ENCODE measurements at regions not wholly inside any gene's neighbourhood (a gene's known extent, or its start where the extent isn't known, plus 50 kb on each side); places are given as distances from the start of the nearest gene placed in this dataset.

DNA sequence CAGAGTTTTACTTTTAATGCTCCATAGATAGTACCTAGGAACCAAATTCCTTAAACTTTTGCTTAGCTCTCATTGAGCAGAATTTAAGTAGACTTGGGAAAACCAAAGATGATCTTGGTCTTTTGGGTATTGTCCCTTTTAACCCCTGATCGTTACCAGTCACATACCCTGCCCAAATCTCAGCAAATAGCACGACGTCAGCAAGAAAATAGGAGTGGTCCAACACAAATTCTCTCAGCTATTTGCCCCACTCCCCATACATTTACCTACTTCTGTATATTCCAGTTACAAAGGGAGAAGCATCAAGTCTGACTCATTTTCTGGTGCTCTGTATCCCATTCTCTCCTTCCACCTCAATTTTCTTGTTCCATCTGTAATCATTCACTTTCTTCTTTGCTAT is 387.3 kb downstream of the CCDC85A start:
- TF ChIP-seq, protein P1, sequence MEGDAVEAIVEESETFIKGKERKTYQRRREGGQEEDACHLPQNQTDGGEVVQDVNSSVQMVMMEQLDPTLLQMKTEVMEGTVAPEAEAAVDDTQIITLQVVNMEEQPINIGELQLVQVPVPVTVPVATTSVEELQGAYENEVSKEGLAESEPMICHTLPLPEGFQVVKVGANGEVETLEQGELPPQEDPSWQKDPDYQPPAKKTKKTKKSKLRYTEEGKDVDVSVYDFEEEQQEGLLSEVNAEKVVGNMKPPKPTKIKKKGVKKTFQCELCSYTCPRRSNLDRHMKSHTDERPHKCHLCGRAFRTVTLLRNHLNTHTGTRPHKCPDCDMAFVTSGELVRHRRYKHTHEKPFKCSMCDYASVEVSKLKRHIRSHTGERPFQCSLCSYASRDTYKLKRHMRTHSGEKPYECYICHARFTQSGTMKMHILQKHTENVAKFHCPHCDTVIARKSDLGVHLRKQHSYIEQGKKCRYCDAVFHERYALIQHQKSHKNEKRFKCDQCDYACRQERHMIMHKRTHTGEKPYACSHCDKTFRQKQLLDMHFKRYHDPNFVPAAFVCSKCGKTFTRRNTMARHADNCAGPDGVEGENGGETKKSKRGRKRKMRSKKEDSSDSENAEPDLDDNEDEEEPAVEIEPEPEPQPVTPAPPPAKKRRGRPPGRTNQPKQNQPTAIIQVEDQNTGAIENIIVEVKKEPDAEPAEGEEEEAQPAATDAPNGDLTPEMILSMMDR (IDR thresholded peaks at IDR 0.05), result no peak
- TF ChIP-seq, protein P2, sequence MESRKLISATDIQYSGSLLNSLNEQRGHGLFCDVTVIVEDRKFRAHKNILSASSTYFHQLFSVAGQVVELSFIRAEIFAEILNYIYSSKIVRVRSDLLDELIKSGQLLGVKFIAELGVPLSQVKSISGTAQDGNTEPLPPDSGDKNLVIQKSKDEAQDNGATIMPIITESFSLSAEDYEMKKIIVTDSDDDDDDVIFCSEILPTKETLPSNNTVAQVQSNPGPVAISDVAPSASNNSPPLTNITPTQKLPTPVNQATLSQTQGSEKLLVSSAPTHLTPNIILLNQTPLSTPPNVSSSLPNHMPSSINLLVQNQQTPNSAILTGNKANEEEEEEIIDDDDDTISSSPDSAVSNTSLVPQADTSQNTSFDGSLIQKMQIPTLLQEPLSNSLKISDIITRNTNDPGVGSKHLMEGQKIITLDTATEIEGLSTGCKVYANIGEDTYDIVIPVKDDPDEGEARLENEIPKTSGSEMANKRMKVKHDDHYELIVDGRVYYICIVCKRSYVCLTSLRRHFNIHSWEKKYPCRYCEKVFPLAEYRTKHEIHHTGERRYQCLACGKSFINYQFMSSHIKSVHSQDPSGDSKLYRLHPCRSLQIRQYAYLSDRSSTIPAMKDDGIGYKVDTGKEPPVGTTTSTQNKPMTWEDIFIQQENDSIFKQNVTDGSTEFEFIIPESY (IDR thresholded peaks at IDR 0.05; ENCODE audit: borderline replicate concordance, low read depth), result no peak
- TF ChIP-seq, protein P3, sequence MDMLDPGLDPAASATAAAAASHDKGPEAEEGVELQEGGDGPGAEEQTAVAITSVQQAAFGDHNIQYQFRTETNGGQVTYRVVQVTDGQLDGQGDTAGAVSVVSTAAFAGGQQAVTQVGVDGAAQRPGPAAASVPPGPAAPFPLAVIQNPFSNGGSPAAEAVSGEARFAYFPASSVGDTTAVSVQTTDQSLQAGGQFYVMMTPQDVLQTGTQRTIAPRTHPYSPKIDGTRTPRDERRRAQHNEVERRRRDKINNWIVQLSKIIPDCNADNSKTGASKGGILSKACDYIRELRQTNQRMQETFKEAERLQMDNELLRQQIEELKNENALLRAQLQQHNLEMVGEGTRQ (IDR thresholded peaks at IDR 0.05; ENCODE audit: borderline replicate concordance, low read depth, low read length), result no peak
- TF ChIP-seq NRF1 (IDR thresholded peaks at IDR 0.05; ENCODE audit: low read depth, low read length) (no peak), TCF12 (IDR thresholded peaks at IDR 0.05) (no peak), EP300 (IDR thresholded peaks at IDR 0.05; ENCODE audit: borderline replicate concordance in 1 of 2, low read depth in 1 of 2, low read length in 1 of 2) (no peak)
- TF ChIP-seq, protein P4, sequence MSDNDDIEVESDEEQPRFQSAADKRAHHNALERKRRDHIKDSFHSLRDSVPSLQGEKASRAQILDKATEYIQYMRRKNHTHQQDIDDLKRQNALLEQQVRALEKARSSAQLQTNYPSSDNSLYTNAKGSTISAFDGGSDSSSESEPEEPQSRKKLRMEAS (IDR thresholded peaks at IDR 0.05; ENCODE audit: low read depth), result no peak
- TF ChIP-seq, protein P5, sequence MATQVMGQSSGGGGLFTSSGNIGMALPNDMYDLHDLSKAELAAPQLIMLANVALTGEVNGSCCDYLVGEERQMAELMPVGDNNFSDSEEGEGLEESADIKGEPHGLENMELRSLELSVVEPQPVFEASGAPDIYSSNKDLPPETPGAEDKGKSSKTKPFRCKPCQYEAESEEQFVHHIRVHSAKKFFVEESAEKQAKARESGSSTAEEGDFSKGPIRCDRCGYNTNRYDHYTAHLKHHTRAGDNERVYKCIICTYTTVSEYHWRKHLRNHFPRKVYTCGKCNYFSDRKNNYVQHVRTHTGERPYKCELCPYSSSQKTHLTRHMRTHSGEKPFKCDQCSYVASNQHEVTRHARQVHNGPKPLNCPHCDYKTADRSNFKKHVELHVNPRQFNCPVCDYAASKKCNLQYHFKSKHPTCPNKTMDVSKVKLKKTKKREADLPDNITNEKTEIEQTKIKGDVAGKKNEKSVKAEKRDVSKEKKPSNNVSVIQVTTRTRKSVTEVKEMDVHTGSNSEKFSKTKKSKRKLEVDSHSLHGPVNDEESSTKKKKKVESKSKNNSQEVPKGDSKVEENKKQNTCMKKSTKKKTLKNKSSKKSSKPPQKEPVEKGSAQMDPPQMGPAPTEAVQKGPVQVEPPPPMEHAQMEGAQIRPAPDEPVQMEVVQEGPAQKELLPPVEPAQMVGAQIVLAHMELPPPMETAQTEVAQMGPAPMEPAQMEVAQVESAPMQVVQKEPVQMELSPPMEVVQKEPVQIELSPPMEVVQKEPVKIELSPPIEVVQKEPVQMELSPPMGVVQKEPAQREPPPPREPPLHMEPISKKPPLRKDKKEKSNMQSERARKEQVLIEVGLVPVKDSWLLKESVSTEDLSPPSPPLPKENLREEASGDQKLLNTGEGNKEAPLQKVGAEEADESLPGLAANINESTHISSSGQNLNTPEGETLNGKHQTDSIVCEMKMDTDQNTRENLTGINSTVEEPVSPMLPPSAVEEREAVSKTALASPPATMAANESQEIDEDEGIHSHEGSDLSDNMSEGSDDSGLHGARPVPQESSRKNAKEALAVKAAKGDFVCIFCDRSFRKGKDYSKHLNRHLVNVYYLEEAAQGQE (IDR thresholded peaks at IDR 0.05; ENCODE audit: low read depth, low read length), result no peak
